Epithelial cell of esophagus (primary cell): ENCODE measurements at regions not wholly inside any gene's neighbourhood (a gene's known extent, or its start where the extent isn't known, plus 50 kb on each side); places are given as distances from the start of the nearest gene placed in this dataset.

Experiments
- DNase-seq: peaks from one replicate; pipeline ENCODE4 v3.0.0; 2010; ENCODE audit warnings: low read depth
- H3K4me3 ChIP-seq: 2 replicates; pipeline ENCODE4 v1.5.1; 2011; ENCODE audit warnings: mild to moderate bottlenecking, low read length, control low read depth
- TF ChIP-seq, protein P1 (sequence below): IDR thresholded peaks from 2 replicates; pipeline ENCODE4 v1.5.1; 2011; ENCODE audit warnings: low read depth, mild to moderate bottlenecking, low read length, control low read depth, inconsistent platforms; ENCODE audit not compliant: insufficient read depth; ENCODE audit errors: missing control alignments

DNA sequence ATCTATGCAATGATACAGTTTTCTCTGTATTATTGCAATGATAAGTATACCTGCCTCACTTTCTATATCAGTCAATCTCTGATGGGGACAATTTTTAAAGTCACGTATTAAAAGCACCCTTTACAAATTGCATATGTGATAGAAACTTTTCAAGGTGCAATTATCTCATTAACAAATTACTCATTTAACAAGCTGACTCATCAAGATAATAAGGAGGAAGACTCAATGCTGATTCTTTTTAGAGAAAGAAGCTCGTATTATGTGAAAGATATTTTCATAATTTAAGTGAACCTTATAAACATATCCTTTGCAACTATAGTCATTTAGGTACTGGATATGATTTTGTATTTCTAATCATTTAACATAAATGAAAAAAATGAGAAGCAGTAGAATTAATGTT lies 1080.9 kb upstream of the TENM3 start:
- no peak for DNase-seq
- no peak overlapping the region for H3K4me3 ChIP-seq
- TF ChIP-seq, protein P1, sequence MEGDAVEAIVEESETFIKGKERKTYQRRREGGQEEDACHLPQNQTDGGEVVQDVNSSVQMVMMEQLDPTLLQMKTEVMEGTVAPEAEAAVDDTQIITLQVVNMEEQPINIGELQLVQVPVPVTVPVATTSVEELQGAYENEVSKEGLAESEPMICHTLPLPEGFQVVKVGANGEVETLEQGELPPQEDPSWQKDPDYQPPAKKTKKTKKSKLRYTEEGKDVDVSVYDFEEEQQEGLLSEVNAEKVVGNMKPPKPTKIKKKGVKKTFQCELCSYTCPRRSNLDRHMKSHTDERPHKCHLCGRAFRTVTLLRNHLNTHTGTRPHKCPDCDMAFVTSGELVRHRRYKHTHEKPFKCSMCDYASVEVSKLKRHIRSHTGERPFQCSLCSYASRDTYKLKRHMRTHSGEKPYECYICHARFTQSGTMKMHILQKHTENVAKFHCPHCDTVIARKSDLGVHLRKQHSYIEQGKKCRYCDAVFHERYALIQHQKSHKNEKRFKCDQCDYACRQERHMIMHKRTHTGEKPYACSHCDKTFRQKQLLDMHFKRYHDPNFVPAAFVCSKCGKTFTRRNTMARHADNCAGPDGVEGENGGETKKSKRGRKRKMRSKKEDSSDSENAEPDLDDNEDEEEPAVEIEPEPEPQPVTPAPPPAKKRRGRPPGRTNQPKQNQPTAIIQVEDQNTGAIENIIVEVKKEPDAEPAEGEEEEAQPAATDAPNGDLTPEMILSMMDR, result no peak

DNA sequence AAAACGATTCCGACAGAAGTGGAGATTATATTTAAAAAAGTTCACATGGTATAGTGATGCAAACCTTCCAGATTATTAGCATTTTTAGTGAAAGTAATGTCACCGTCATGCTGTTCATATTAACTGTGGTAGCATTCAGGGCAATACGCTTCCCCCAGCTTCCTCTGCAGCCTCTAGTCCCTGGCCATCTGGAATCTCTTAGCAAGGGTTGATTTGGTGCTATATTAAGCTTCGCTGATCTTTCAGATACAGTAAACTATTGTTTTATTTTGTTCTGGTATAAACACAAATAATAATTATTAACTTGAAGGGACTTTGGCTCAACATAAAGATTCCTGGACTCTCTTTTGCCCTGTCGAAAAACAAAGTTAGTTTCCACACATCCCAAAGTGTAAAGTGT lies 1080.5 kb upstream of the TENM3 start:
- DNase-seq, result no peak

DNA sequence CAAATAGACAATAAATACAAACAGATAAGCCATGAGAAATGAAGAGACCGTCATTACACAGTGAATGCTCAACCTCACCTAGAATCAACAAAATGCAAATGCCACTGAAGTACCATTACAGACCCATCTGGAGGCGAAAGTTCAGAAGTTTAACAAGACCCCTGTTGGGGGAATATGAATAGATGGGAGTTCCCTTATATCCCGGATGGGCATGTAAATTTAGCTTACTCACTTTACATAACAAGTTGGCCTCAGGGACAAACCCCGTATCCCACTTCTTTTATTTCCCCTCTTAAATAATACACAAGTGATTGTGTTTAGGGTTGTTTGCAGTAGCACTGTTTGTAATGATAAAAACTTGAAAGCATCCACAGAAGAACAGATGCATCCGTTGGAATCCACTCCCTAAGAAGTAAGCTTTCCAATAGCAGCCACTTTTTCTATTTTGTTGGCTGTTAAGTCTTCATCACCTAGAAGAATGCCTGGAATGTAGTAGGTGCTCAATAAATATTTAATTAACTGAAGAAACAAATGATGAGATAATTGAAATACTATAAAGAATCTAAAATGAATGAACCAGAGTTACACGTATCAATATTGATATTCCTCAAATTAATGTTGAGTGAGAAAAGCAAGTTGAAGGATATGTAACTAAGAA lies 1076.3 kb upstream of the TENM3 start:
- TF ChIP-seq, protein P1, result no peak
- no peak overlapping the region for H3K4me3 ChIP-seq

More for the DNA sequence above, 1080.5 kb upstream of the TENM3 start:
- TF ChIP-seq, protein P1, result no peak
- H3K4me3 ChIP-seq, result no peak overlapping the region

DNA sequence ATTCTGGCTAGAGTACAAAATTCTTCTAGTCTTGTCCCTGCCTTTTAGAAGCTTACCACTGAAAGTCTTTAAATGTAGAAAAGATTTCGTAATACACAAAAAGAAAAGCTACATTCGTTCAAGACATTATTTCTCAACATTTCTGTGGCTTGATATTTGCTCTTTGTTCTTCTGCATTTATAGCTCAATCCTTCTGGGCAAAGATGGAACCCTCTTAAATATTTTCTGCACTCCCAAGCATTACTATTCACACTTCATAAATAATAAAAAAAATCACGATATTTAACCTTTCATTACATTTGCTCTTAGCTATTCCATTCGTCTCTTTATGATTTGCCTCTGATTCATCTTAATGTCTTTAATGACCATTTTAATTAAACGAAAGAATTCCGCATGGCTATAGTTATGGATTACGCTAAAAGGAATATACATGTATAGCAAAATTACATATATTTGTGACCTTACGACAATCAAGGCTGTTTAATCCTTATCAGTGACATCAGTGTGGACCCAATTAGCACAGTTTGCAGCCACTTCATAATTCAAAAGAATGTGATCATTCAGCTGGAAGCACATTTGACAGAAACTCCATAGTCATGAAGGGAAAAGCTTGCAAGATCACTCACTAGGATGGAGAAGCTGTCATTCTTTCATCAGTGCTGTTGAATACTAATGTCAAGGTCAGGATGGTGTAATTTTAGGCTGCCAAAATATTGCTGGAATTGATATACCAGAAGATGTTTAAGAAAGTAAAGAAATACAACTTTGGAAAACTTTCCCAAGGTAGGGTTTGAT lies 1075.0 kb upstream of the TENM3 start:
- no peak overlapping the region for H3K4me3 ChIP-seq
- TF ChIP-seq, protein P1, result no peak
- DNase-seq, result no peak

More for the DNA sequence above, 1076.3 kb upstream of the TENM3 start:
- no peak for DNase-seq

DNA sequence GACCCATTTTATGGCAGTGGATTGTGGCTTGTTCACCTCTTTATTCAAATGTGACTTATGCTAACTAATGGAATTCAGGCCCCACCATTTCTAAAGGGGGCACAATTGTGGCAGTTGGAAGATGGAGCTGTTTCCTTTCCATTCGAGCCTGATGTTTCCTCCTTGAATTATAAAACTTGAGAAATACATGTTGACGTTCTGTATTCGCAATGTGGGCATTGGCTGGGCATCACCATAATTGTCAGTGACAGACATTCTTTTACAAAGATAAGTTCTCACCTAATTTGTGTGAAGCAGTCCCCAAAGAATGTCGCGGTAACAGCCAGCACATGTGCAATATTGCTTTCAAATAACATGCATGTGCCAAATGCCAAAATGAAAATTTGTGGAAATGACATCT lies 1070.2 kb upstream of the TENM3 start:
- TF ChIP-seq, protein P1, result no peak
- no peak overlapping the region for H3K4me3 ChIP-seq
- DNase-seq, result no peak

DNA sequence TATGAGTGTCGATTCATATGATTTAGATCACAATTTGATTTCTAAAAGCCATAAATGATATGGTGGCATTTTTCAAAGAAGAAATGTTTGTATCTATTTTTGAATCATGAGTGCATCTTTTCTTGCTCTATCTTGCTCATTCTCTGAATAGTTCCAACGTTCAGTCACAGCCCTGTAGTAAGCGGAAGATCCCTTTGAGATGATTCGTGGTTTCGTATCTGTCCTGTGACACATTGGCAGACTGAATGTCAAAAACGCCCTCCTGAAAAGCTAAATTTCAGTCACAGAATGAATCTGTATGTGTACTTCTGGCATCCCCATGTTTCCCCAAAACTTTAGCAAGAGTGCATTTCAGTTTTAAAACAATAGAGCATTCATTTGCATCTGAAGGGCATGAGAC lies 1066.9 kb upstream of the TENM3 start:
- TF ChIP-seq, protein P1, result no peak
- DNase-seq, result peak; percentile 3
- H3K4me3 ChIP-seq, result no peak overlapping the region
